GM23338 (cell line): ENCODE measurements at regions not wholly inside any gene's neighbourhood (a gene's known extent, or its start where the extent isn't known, plus 50 kb on each side); places are given as distances from the start of the nearest gene placed in this dataset.

Experiments
- ATAC-seq: fragments of 200-7000 bp; cut with Tn5 transposase; 3 replicates; pipeline ENCODE4 v1.9.1; 2020
- DNase-seq: peaks from one replicate; pipeline ENCODE4 v3.0.0-alpha.2; 2015; ENCODE audit warnings: low spot score
- H2AFZ ChIP-seq: fragments of 200-600 bp; sonication (generic); 2 replicates; pipeline ENCODE4 v1.8.0; 2016; ENCODE audit warnings: antibody characterized with exemption, mild to moderate bottlenecking, moderate library complexity
- H3F3A ChIP-seq: fragments of 200-600 bp; sonication (generic); replicated peaks from 2 replicates; pipeline ENCODE4 v1.8.0; 2017; ENCODE audit warnings: antibody characterized with exemption, mixed run types, low read depth
- H3K27ac ChIP-seq: fragments of 200-600 bp; sonication (generic); 2 replicates; pipeline ENCODE4 v1.6.1; 2016; ENCODE audit warnings: low read depth
- H3K27me3 ChIP-seq: fragments of 200-600 bp; sonication (generic); 2 replicates; pipeline ENCODE4 v1.8.0; 2016; ENCODE audit warnings: mild to moderate bottlenecking, mixed run types, moderate library complexity; ENCODE audit not compliant: insufficient read depth
- H3K36me3 ChIP-seq: fragments of 200-600 bp; sonication (generic); 2 replicates; pipeline ENCODE4 v1.8.0; 2016; ENCODE audit warnings: mild to moderate bottlenecking; ENCODE audit not compliant: insufficient read depth
- H3K4me1 ChIP-seq: fragments of 200-600 bp; sonication (generic); 2 replicates; pipeline ENCODE4 v1.8.0; 2016; ENCODE audit warnings: mild to moderate bottlenecking, moderate library complexity; ENCODE audit not compliant: insufficient read depth
- H3K4me2 ChIP-seq: fragments of 200-600 bp; sonication (generic); 2 replicates; pipeline ENCODE4 v1.7.1; 2017; ENCODE audit warnings: mixed run types
- H3K4me3 ChIP-seq: fragments of 200-600 bp; sonication (generic); 2 replicates; pipeline ENCODE4 v1.6.1; 2016; ENCODE audit warnings: mixed run types
- H3K79me2 ChIP-seq: fragments of 200-600 bp; sonication (generic); replicated peaks from 2 replicates; pipeline ENCODE4 v1.8.0; 2017; ENCODE audit warnings: mild to moderate bottlenecking; ENCODE audit not compliant: insufficient read depth
- H3K9me2 ChIP-seq: fragments of 200-600 bp; sonication (generic); 2 replicates; pipeline ENCODE4 v1.8.0; 2017; ENCODE audit not compliant: insufficient read depth
- H4K20me1 ChIP-seq: fragments of 200-600 bp; sonication (generic); replicated peaks from 2 replicates; pipeline ENCODE4 v1.8.0; 2017; ENCODE audit warnings: mild to moderate bottlenecking; ENCODE audit not compliant: insufficient read depth
- H3K27ac Mint-ChIP-seq: 2 replicates; pipeline ENCODE4 v1.8.0; 2020; ENCODE audit warnings: inconsistent platforms, mild to moderate bottlenecking, moderate library complexity, mixed read lengths
- H3K27me3 Mint-ChIP-seq: 3 replicates; pipeline ENCODE4 v1.8.0; 2022; ENCODE audit warnings: low read depth, mild to moderate bottlenecking, moderate library complexity, mixed read lengths, inconsistent platforms; ENCODE audit not compliant: insufficient read depth, poor library complexity
- H3K36me3 Mint-ChIP-seq: 3 replicates; pipeline ENCODE4 v1.8.0; 2021; ENCODE audit warnings: low read depth, mild to moderate bottlenecking, inconsistent platforms, moderate library complexity, mixed read lengths
- H3K4me1 Mint-ChIP-seq: 3 replicates; pipeline ENCODE4 v1.8.0; 2020; ENCODE audit warnings: mild to moderate bottlenecking, inconsistent platforms, mixed read lengths
- H3K4me3 Mint-ChIP-seq: 3 replicates; pipeline ENCODE4 v1.8.0; 2021; ENCODE audit warnings: moderate library complexity, mild to moderate bottlenecking, inconsistent platforms, mixed read lengths
- H3K9me3 Mint-ChIP-seq: 3 replicates; pipeline ENCODE4 v1.8.0; 2020; ENCODE audit warnings: moderate library complexity, mild to moderate bottlenecking, inconsistent platforms, mixed read lengths
- CREB1 ChIP-seq: fragments of 250-450 bp; sonication (Bioruptor Pico); IDR thresholded peaks from 2 replicates; pipeline ENCODE4 v1.5.0; 2020; ENCODE audit warnings: low read depth, mild to moderate bottlenecking, moderate library complexity
- EZH2phosphoT487 ChIP-seq: fragments of 200-600 bp; sonication (generic); IDR thresholded peaks from one replicate; pipeline ENCODE4 v1.8.1; 2018; ENCODE audit warnings: antibody characterized with exemption; ENCODE audit not compliant: unreplicated experiment
- JUNB ChIP-seq: IDR thresholded peaks from one replicate; pipeline ENCODE4 v1.6.1; 2016; ENCODE audit warnings: antibody characterized with exemption; ENCODE audit not compliant: unreplicated experiment
- NANOG ChIP-seq: IDR thresholded peaks from 2 replicates; pipeline ENCODE4 v1.6.1; 2016; ENCODE audit warnings: antibody characterized with exemption, borderline replicate concordance
- POLR2AphosphoS5 ChIP-seq: IDR thresholded peaks from 2 replicates; pipeline ENCODE4 v1.6.1; 2016; ENCODE audit warnings: antibody characterized with exemption, low read depth
- STAT1 ChIP-seq: IDR thresholded peaks from one replicate; pipeline ENCODE4 v1.6.1; 2016; ENCODE audit warnings: antibody characterized with exemption; ENCODE audit not compliant: unreplicated experiment
- ZNF114 ChIP-seq: fragments of 250-450 bp; sonication (Bioruptor Pico); IDR thresholded peaks from 2 replicates; pipeline ENCODE4 v1.5.0; 2020; ENCODE audit warnings: mild to moderate bottlenecking, moderate library complexity
- ZNF331 ChIP-seq: fragments of 250-450 bp; sonication (Bioruptor Pico); IDR thresholded peaks from 2 replicates; pipeline ENCODE4 v1.5.0; 2020; ENCODE audit warnings: low read depth, mild to moderate bottlenecking, moderate library complexity
- TF ChIP-seq, protein P1 (sequence below): fragments of 250-450 bp; sonication (Bioruptor Pico); IDR thresholded peaks from 2 replicates; pipeline ENCODE4 v1.5.0; 2020; ENCODE audit warnings: mild to moderate bottlenecking, moderate library complexity
- TF ChIP-seq, protein P2 (sequence below): IDR thresholded peaks from 2 replicates; pipeline ENCODE4 v1.6.1; 2016; ENCODE audit warnings: antibody characterized with exemption

DNA sequence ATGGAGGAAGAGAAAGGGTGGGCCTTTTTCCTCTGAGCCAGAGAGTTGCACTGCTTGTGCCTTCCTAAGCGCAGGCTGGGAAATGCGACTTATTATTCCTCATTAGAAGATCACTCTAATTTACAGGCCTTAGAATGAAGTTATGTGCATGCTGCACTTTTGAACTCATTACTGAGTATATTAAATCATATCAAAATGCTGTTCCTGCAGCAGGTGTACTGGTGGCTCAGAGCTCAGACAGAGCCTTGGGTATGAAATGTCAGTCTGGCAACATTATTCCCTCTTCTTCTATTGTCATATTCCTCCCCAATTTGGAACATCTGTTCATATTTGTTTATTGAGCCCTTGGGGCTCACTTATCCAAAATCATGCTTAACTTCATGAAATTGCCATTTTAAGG, 85.5 kb downstream of the ADCYAP1 start:
- Mint-ChIP-seq H3K9me3 (peaks cover 6% of the 10 kb centered on the region; the same call in 2 of the 3 replicates), H3K4me3 (no peak overlapping the region), H3K36me3 (peaks cover 6% of the 10 kb centered on the region), H3K27me3 (peaks cover 4% of the 10 kb centered on the region), H3K4me1 (no peaks in the 10 kb centered on the region; the same call in 1 of the 3 replicates), H3K27ac (no peak overlapping the region)
- TF ChIP-seq JUNB (no peak), CREB1 (CRISPR knock-in tag) (no peak), STAT1 (no peak), EZH2phosphoT487 (no peak), ZNF114 (CRISPR knock-in tag) (no peak), NANOG (no peak), POLR2AphosphoS5 (no peak), ZNF331 (CRISPR knock-in tag) (no peak)
- TF ChIP-seq, protein P1, sequence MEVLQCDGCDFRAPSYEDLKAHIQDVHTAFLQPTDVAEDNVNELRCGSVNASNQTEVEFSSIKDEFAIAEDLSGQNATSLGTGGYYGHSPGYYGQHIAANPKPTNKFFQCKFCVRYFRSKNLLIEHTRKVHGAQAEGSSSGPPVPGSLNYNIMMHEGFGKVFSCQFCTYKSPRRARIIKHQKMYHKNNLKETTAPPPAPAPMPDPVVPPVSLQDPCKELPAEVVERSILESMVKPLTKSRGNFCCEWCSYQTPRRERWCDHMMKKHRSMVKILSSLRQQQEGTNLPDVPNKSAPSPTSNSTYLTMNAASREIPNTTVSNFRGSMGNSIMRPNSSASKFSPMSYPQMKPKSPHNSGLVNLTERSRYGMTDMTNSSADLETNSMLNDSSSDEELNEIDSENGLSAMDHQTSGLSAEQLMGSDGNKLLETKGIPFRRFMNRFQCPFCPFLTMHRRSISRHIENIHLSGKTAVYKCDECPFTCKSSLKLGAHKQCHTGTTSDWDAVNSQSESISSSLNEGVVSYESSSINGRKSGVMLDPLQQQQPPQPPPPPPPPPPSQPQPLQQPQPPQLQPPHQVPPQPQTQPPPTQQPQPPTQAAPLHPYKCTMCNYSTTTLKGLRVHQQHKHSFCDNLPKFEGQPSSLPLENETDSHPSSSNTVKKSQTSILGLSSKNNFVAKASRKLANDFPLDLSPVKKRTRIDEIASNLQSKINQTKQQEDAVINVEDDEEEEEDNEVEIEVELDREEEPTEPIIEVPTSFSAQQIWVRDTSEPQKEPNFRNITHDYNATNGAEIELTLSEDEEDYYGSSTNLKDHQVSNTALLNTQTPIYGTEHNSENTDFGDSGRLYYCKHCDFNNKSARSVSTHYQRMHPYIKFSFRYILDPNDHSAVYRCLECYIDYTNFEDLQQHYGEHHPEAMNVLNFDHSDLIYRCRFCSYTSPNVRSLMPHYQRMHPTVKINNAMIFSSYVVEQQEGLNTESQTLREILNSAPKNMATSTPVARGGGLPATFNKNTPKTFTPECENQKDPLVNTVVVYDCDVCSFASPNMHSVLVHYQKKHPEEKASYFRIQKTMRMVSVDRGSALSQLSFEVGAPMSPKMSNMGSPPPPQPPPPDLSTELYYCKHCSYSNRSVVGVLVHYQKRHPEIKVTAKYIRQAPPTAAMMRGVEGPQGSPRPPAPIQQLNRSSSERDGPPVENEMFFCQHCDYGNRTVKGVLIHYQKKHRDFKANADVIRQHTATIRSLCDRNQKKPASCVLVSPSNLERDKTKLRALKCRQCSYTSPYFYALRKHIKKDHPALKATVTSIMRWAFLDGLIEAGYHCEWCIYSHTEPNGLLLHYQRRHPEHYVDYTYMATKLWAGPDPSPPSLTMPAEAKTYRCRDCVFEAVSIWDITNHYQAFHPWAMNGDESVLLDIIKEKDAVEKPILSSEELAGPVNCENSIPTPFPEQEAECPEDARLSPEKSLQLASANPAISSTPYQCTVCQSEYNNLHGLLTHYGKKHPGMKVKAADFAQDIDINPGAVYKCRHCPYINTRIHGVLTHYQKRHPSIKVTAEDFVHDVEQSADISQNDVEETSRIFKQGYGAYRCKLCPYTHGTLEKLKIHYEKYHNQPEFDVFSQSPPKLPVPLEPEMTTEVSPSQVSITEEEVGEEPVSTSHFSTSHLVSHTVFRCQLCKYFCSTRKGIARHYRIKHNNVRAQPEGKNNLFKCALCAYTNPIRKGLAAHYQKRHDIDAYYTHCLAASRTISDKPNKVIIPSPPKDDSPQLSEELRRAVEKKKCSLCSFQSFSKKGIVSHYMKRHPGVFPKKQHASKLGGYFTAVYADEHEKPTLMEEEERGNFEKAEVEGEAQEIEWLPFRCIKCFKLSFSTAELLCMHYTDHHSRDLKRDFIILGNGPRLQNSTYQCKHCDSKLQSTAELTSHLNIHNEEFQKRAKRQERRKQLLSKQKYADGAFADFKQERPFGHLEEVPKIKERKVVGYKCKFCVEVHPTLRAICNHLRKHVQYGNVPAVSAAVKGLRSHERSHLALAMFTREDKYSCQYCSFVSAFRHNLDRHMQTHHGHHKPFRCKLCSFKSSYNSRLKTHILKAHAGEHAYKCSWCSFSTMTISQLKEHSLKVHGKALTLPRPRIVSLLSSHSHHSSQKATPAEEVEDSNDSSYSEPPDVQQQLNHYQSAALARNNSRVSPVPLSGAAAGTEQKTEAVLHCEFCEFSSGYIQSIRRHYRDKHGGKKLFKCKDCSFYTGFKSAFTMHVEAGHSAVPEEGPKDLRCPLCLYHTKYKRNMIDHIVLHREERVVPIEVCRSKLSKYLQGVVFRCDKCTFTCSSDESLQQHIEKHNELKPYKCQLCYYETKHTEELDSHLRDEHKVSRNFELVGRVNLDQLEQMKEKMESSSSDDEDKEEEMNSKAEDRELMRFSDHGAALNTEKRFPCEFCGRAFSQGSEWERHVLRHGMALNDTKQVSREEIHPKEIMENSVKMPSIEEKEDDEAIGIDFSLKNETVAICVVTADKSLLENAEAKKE: no peak
- TF ChIP-seq, protein P2, sequence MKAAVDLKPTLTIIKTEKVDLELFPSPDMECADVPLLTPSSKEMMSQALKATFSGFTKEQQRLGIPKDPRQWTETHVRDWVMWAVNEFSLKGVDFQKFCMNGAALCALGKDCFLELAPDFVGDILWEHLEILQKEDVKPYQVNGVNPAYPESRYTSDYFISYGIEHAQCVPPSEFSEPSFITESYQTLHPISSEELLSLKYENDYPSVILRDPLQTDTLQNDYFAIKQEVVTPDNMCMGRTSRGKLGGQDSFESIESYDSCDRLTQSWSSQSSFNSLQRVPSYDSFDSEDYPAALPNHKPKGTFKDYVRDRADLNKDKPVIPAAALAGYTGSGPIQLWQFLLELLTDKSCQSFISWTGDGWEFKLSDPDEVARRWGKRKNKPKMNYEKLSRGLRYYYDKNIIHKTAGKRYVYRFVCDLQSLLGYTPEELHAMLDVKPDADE: no peak
- H3K36me3 ChIP-seq: no peaks in the 10 kb centered on the region; the same call in 1 of the 2 replicates
- no peaks in the 10 kb centered on the region for H3F3A ChIP-seq
- H4K20me1 ChIP-seq: no peaks in the 10 kb centered on the region
- no peaks in the 10 kb centered on the region for H3K27me3 ChIP-seq
- no peak overlapping the region for H2AFZ ChIP-seq
- peaks cover 12% of the 10 kb centered on the region for H3K4me1 ChIP-seq
- peaks cover 53% of the 10 kb centered on the region for H3K79me2 ChIP-seq
- no peak overlapping the region for H3K4me3 ChIP-seq
- DNase-seq (no peak), ATAC-seq (no peak)
- H3K4me2 ChIP-seq: no peak overlapping the region
- peaks cover 11% of the 10 kb centered on the region; the same call in 1 of the 2 replicates for H3K9me2 ChIP-seq
- H3K27ac ChIP-seq: no peak overlapping the region
